NOMO-1 treated with dmso at 0.1 percent for 144 hours (cell line): ENCODE measurements at regions not wholly inside any gene's neighbourhood (a gene's known extent, or its start where the extent isn't known, plus 50 kb on each side); places are given as distances from the start of the nearest gene placed in this dataset.
"Not testable (repeated sequence)": the region's sequence is repeated elsewhere in the genome, so short reads cannot be mapped to it uniquely, and the experiment has no call there.

Source experiments
- DNase-seq: peaks from one replicate; lab custom pipeline; 2025; ENCODE audit not compliant: unreplicated experiment; lab: John Stamatoyannopoulos, UW

DNA sequence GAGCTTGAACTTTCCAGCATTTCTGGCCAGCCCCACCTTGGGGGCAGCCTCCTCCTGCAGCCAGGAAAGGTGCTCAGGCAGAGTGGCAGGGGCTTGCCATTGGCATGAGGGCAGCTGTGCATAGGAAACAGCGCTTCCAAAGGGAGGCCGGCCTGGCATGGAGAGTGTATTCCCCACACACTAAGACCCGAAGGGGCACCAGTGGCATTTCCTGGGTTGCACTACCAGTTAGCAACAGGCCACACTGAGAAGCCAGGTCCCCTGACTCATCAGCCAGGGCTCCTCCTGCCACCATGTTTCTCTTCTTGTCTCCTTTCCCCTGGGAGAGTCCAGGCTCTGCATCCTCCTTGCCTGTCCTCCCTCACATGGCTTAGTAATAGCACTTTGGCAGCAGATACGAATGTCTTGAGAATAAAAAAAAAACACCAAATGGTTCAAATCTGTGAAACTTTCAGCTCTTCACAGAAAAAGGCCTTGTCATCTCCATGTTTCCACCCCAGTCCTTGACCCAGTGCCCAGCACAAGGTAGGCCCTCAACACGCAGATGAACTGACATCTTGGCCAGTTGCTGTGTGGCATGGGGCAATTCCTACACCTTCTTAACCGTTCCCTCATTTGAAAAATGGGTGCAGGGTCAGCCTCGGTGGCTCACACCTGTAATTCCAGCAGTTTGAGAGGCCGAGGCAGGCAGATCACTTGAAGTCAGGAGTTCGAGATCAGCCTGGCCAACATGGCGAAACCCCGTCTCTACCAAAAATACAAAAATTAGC is 180.4 kb downstream of the SMAD6 start:
- no peak for DNase-seq

DNA sequence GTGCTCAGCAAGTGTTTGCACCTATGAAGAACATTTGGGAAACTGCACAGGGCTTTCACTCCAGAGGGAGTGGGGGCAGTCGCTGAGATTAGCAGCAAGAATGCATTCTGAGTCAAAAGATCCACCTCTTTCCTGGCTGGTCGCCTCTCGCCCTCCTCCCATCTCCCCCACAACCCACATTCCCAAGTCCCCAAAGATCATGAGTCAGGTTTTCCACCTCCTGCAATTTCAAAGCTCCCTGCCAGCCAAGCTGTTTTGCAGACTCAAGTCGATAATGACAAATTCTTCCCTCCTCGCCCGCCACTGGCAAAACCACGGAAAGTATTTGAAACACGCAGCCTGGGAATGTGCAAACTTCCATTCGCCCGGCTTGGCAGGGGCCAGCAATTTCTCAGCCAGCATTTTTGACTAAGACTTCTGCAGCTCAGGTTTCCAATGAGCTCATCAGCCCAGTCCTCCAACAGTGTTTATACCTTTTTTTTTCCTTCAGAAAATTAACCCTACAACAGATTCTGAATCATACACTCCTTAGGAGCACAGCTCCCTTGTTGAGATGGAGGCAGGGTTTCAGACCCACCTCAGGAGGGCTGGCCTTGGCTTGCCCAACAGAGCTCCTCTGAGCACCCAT is 181.4 kb downstream of the SMAD6 start:
- DNase-seq: no peak

DNA sequence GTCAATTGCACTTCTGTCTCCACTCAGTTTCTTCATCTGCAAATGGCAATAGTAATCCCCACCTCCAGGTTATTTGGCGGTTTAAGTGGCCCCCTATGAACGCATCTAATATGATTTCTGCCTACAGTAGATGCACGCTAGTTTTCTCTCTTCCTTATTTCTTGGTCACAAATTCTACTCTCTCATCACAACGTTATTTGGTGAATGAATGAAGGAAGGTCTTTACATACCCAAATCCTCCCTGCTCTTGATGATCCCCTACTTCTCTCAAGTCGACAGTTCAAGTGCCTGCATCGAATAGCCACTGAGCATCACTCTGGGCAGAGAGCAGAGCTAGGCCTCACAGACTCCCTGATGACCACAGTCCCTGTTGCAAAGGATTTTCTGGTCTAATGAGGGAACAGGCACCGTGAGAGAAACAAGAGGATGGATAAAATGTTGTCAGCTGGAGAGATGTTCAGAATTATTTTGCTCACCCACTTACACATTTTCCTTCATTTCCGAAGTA is 181.2 kb upstream of the SMAD3 start:
- DNase-seq: no peak

DNA sequence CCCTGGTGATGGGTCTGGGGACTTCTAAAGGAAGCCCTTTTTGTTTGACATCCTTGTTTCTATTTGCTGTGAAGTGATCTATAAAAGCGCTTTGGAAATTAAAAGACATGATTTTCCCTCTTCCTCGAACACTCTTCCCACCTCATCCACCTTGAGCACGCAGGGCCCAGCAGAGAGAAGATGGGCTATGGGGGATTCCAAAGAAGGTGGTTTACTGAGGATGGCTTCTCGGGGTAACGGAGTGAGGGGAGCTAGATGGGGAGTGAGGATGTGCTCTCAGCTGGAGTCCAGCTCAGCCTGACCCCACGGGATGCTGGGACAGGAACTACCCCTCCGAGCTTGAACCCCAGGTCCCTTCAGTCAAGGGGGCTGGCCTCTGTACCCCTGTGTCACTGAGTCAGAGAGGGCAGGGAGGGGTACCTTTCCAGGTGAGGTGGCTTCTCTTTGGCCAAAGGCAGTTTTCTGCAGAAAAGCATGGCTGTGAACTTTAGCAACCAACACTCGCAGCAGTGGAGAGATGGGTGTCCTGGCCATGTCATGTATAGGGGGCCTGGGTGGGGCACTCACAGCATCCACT is 180.7 kb upstream of the SMAD3 start:
- no peak for DNase-seq

DNA sequence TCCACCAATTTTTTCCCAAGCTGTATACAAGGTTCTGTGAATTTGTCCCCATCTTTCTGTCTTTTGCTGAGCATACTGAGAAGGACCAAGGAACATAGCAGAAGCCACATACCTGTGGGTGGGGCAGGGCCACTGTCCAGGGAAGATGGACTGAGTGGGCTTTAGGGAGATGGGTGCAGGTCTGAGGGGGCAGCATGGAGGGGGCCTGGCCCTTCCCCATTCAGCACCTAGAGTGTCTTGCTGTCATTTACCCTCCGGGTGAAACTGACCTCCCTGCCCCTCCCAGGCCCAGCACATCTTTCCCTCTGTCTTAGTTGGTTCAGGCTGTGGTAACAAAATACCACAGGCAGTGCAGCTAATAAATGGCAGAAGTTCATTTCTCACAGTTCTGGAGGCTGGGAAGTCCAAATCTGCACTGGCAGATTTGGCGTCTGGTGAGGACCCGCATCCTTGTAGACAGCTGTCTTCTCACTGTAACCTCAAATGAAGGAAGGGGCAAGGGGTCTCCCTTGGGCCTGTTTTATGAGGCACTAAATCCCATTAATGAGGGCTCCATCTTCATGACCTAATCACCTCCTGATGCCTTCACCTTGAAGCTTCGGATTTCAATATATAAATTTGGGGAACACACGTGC is 180.0 kb upstream of the SMAD3 start:
- DNase-seq: no peak

DNA sequence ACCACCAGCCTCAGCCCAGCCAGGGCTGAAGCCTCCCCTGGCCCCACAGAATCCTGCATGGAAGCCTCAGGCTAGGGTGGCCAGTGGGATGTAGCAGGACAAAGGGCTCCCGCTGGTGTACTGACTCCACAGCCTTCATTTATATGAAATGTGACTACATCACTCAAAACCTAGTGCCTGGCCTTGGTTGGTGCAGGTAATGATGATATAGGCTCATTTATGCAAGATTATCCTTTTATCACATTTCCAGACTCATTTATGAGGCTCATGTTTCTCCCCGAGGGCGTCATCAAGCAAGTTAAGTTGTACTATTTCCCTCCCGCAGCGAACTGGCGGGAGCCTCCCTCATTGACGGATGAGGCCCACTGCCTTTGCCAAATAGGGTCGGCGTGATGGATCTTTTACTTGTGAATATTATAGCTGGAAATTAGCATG is 179.1 kb upstream of the SMAD3 start:
- no peak for DNase-seq

DNA sequence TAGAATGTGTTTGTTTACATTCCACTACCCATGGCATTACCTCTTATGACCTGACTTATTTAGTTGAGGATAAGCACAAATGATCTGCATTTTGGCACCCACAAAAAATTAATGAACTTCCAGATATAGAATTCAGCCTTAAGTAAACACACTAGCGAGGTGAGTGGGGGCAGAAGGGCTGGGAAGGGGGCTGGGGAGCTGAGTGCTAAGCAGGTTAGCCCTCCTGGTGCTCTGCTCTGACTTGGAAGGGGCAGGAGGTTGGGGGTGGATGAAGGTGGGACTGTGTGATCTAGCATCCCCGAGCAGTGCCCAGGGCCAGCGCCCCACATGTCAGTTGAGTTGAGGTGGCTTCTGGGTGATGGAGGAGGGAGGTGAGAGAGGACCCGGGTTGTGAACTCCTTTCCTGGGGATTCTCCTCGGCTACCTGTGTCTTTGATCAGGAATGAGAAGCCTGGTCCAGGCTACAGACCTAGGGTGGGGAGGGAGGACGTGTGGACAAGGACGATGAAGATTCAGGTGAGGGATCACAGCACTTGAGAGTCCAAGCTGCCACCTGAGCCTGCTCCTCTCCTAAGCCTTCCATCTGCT is 178.6 kb upstream of the SMAD3 start:
- no peak for DNase-seq

DNA sequence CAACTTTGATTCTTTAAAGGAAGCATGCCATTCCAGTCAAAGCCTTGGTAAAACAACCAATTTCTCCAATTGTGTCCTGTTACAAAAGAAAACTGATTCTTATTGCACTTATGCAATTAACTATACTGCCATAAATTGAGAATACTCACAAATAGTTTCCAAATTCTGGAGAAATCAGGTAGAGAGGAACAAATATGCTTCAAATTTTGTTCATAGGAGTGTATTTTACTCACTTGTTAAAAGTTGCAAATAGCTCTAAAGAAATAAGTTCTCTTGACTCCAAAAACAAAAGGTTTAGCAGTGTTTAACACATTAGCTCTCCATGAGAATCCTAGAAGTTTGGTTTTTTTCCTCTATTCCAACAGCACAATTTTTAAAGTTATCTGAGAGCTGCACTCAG is 176.1 kb upstream of the SMAD3 start:
- DNase-seq: not testable (repeated sequence)

DNA sequence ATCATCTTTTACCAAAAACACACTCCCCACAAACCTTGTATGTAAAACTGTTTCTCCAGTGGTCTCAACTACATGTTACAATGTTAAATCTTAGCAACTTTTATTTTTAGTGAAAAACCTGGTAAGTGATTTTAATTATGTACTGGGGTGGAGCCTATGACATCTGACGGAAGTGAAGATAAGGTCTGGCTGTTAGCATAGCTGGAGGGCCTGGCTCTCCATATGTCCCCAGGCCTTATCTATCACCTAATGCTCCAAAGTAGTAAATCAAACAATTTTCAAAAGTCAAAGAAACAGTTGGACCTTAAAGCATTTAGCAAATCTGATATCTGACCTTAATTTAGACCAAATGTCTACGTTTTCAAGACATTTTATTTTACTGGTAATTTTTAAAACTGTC is 173.6 kb upstream of the SMAD3 start:
- no peak for DNase-seq

DNA sequence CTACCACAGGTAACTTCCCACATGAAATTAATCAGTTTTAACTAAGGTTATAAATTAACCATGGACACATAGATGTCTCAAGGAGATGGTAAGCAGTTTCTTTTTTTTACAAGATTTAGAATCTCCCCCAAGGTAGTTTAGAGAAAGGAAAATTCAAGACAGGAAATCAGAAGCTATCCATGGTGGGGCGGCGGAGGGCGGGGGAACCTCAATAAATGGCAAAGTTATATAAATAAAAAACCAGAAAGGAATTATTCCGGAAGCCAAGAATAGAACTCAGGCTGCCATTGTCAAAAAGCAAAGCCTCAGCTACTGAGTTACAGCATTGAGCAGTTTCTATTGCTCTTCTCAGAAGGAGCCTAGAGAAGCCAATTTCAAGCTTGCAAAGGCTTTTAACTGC is 172.1 kb upstream of the SMAD3 start:
- no peak for DNase-seq

DNA sequence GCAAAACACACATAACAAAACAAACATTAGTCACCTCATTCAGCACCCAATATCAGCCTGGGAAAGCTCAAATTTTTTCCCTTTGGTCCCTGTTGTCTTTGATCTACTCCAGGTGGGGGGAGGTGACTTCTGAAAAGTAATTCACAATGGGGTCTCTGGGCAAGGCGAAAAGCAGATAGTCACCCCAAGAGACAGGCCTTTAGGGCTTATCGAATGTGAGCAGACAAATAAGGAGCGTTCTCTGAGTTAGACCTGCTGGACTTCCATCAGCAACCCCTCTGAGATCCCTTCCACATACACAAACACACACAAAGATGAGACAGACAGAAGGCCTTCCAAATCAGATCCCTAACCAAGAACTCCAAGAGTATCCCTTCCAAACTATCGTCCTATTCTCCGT is 171.0 kb upstream of the SMAD3 start:
- DNase-seq: no peak

DNA sequence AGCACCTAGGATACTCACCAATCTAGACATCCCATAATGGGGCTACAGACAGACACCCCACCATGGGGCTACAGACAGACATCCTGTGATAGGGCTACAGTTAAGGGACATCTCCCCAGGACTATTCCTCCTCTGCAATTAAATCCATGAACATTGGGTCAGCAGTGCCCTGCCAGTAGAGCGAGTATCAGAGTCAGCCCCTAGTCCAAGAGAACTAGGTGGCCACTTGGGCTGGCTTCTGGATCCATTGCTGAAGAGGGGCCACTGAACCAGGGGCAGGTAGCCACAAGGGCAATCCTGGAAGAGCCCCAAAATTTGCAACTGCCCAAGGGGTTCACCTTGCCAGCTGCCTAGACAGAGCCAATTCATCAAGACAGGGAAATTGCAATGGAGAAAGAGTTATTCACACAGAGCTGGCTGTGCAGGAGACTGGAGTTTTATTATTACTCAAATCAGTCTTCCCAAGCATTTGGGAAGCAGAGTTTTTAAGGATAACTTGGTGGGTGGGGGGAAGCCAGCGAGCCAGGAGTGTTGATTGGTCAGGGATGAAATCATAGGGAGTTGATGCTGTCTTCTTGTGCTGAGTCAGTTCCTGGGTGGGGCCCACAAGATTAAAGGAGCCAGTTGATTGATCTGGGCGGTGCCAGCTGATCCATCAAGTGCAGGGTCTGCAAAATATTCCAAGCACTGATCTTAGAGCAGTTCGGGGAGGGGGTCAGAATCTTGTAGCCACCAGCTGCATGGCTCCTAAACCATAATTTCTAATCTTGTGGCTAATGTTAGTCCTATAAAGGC is 170.2 kb upstream of the SMAD3 start:
- DNase-seq: no peak

DNA sequence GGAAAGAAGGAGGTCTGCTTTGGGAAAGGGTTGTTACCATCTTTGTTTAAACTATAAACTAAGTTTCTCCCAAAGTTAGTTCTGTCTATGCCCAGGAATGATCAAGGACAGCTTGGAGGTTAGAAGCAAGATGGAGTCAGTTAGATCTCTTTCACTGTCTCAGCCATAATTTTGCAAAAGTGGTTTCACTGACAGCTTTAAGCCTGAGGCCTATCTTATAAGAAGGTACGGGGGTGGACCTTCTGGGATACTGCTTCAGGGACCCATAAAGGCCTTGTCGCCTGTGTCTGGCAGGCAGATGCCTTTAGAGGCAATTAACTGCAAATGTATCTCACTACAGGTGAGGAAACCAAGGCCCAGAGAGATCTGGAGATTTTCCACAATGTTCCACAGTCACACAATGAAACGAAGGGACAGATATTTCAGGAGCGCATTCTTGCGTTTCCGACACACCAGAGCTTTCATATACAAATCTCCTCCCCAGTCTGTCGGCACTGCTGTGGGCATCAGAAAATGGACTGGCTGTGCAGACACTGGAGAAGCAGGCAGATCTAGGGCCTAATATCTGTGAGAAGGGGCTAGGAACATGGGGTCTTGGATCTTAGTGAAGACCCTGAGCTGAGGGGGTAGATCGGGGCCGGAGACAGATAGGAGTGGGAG is 169.5 kb upstream of the SMAD3 start:
- DNase-seq: no peak

DNA sequence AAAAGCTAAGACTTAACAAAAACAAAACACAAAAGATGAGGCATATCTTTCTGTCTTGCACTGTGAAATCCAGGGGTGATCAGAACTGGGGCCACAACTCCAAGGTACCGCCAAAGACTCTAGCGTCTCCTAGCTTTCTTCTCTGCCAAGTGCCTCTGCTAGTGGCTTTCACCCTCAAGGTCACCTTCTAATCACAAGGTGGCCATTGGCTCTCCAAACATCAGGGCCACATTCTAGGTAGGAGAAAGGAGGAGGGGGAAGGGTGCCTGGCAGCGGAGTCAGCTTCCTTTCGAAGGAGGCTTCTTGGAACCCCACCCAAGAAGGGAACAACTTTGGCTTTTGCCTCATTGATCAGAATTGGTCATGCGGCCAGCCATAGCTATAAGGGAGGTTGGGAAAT is 168.8 kb upstream of the SMAD3 start:
- DNase-seq: no peak

DNA sequence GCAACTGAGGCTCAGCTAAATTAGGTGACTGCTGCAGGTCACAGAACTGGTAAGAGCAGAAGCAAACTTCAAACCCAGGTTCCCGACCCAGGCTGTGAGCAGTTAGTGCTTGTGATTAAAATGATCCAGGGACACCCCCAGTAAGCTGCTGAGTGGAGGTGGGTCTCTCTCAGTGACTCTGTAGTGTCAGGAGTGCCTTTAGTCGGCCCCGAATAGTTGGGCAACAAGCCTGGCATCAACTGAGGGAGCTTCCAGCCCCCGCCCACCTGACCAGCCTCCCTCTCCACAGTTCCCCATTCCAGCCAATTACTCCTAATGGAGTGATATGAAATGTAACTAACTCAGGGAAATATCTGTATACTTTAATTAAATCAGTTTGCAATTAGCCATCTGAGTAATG is 168.0 kb upstream of the SMAD3 start:
- DNase-seq: no peak

DNA sequence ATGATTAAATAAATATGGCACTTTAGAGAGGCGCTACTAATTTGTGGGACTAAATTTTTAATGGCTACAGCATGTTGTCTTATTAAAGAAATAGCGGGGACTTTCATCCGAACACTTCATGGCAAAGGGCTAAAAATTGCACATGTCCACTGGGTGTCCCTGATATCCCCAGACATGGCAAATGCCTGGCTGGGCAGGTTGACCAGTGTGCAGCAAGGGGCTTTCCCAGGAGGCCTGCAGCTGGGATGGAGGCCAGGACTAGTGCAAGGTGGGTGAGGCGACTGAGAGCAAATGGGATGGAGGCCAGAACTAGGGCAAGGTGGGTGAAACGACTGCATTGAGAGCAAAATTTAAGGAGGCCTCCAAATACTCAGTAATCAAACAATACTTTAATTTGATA is 167.4 kb upstream of the SMAD3 start:
- DNase-seq: no peak

DNA sequence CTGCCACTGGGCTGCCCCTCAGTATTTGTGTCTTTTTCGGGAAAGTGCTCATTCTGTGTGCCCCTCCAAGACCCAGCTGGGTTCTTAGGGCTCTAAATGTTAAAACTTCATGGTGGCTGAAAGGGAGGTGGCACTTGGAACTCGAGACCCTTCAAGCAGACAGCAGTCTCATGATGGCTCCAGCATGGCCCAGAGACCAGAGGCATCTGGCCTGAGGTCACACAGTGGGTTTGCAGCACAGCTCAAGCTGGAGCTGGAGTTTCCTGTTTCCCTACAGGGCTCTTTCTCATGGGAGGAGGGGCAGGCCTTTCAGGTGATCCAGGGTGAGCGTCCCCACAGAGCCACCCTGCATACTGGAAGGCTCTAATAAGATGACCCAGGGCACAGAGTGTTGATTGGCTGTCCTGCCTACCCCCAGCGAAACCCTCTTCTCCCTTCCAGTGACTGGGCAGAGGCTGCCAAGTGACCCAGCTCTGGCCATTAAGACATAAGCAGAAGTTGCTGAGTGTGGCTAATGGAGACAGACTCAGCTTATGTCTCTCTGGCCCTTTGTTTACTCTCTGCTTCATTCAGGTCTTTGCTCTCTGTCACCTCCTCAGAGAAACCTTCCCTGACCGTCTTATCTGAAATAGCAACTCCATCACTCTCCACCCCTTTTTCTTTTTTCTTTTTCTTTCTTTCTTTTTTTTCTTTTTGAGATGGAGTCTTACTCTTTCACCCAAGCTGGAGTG is 166.6 kb upstream of the SMAD3 start:
- DNase-seq: no peak

DNA sequence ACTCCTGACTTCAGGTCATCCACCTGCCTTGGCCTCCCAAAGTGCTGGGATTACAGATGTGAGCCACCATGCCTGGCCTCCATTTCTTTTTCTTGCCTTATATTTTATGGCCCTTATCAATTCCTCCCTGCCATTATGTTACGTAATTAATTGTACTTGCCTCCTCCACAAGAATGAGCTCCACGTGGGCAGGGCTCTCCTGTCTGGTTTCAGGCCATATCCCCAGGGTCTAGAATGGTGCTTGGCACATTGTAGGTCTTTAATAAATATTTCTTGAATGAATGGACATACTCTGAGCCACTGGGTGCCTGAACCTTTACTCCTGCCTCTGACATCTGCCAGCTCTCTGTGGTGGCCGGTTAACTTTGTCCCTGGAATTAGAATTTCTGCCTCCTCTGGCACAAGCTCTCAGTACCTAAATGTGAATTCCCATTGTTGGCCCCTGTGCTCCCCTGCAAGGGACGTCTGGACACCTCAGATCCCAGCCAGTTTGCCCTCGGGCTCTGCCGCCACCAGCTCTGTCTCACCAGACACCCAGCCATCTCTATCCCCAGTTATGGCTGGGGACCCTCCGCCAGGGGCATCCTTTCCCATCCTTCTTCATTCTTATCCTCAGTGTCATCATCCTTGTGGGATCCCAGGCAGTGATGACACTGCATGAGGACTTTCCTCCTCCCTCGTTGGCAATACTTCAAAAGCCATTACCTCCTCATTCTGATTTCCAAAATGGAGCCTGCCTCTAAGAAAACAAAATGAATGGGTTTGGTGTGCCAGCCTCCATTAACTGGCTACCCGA is 165.6 kb upstream of the SMAD3 start:
- DNase-seq: no peak
